ENCODE measurements at regions not wholly inside any gene's neighbourhood (a gene's known extent, or its start where the extent isn't known, plus 50 kb on each side); places are given as distances from the start of the nearest gene placed in this dataset.

GRCh38 chr7:15829691-15830090 is 143.2 kb upstream of the MEOX2 start:
- TF ChIP-seq CTCF (conservative IDR thresholded peaks at IDR 0.05 in 1 of 2, IDR thresholded peaks at IDR 0.05 in 1 of 2; ENCODE audit: low read depth in 1 of 2, low read length in 2 of 2) (no peak), EZH2 (IDR thresholded peaks at IDR 0.05; ENCODE audit: low read length, missing control alignments) (no peak)
- peak in 1 of 2 donors; percentile 63 for DNase-seq (ENCODE audit: low read depth in 2 of 2)

DNA sequence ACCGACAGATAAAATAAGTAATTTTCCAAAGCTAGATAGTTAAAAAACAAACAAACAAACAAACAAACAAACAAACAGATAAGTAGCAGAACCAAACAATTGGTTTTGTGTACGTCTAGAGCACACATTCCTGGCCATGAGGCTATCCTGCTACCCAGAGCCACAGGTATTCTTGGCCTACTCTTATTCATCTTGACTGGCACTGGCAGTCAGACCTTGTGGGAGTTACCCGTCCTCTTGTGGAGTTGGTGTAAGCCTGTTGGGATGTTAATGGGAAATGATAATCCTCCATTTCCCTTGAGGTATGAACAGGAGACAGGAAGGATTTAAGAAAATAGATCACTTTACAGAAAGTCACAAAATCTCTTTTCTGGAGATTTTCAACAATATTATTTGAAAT is 142.4 kb upstream of the MEOX2 start:
- H3K36me3 ChIP-seq (ENCODE audit: control insufficient read depth, insufficient read depth, low read length), result no peaks in the 10 kb centered on the region
- TF ChIP-seq CTCF (conservative IDR thresholded peaks at IDR 0.05 in 1 of 2, IDR thresholded peaks at IDR 0.05 in 1 of 2; ENCODE audit: low read depth in 1 of 2, low read length in 2 of 2), result no peak
- TF ChIP-seq EZH2 (IDR thresholded peaks at IDR 0.05; ENCODE audit: low read length, missing control alignments), result no peak
- H3K4me3 ChIP-seq (replicated peaks in 1 of 4; ENCODE audit: control extremely low read depth in 1 of 4, insufficient read depth in 1 of 4, low read depth in 3 of 4, low read length in 4 of 4), result no peak overlapping the region
- H3K4me2 ChIP-seq (ENCODE audit: extremely low read depth, insufficient read depth, low read length), result no peak overlapping the region
- H3K27ac ChIP-seq (ENCODE audit: insufficient read depth, low read length), result no peak overlapping the region
- no peak overlapping the region for H2AFZ ChIP-seq (ENCODE audit: low read length)
- DNase-seq (ENCODE audit: low read depth in 2 of 2), result no peak
- no peaks in the 10 kb centered on the region for H3K27me3 ChIP-seq (ENCODE audit: control insufficient read depth, insufficient read depth, low read length)
- no peaks in the 10 kb centered on the region for H3K79me2 ChIP-seq (ENCODE audit: control insufficient read depth, insufficient read depth, low read length)
- no peaks in the 10 kb centered on the region for H3K4me1 ChIP-seq (ENCODE audit: control insufficient read depth, extremely low read depth, insufficient read depth, low read length)
- H4K20me1 ChIP-seq (ENCODE audit: control insufficient read depth, extremely low read depth, insufficient read depth, low read length), result no peaks in the 10 kb centered on the region
- H3K9ac ChIP-seq (ENCODE audit: insufficient read depth, low read length), result no peak overlapping the region
- H3K9me3 ChIP-seq (ENCODE audit: control insufficient read depth, insufficient read depth, low read depth, low read length), result no peaks in the 10 kb centered on the region

More at GRCh38 chr7:15829691-15830090, 143.2 kb upstream of the MEOX2 start:
- Histone ChIP-seq H2AFZ (ENCODE audit: low read length) (peak overlapping the region; percentile 28), H4K20me1 (ENCODE audit: control insufficient read depth, extremely low read depth, insufficient read depth, low read length) (no peaks in the 10 kb centered on the region), H3K27me3 (ENCODE audit: control insufficient read depth, insufficient read depth, low read length) (no peaks in the 10 kb centered on the region), H3K4me3 (replicated peaks in 1 of 4; ENCODE audit: control extremely low read depth in 1 of 4, insufficient read depth in 1 of 4, low read depth in 3 of 4, low read length in 4 of 4) (no peak overlapping the region), H3K27ac (ENCODE audit: insufficient read depth, low read length) (no peak overlapping the region), H3K4me1 (ENCODE audit: control insufficient read depth, extremely low read depth, insufficient read depth, low read length) (no peaks in the 10 kb centered on the region), H3K9me3 (ENCODE audit: control insufficient read depth, insufficient read depth, low read depth, low read length) (no peaks in the 10 kb centered on the region), H3K9ac (ENCODE audit: insufficient read depth, low read length) (no peak overlapping the region), H3K79me2 (ENCODE audit: control insufficient read depth, insufficient read depth, low read length) (no peaks in the 10 kb centered on the region), H3K4me2 (ENCODE audit: extremely low read depth, insufficient read depth, low read length) (no peak overlapping the region), H3K36me3 (ENCODE audit: control insufficient read depth, insufficient read depth, low read length) (no peaks in the 10 kb centered on the region)

- Histone ChIP-seq H4K20me1 (ENCODE audit: control insufficient read depth, extremely low read depth, insufficient read depth, low read length) (no peaks in the 10 kb centered on the region), H2AFZ (ENCODE audit: low read length) (no peak overlapping the region), H3K27me3 (ENCODE audit: control insufficient read depth, insufficient read depth, low read length) (no peaks in the 10 kb centered on the region), H3K79me2 (ENCODE audit: control insufficient read depth, insufficient read depth, low read length) (no peaks in the 10 kb centered on the region), H3K4me2 (ENCODE audit: extremely low read depth, insufficient read depth, low read length) (no peak overlapping the region), H3K4me1 (ENCODE audit: control insufficient read depth, extremely low read depth, insufficient read depth, low read length) (no peaks in the 10 kb centered on the region), H3K9ac (ENCODE audit: insufficient read depth, low read length) (no peak overlapping the region), H3K4me3 (replicated peaks in 1 of 4; ENCODE audit: control extremely low read depth in 1 of 4, insufficient read depth in 1 of 4, low read depth in 3 of 4, low read length in 4 of 4) (no peak overlapping the region), H3K36me3 (ENCODE audit: control insufficient read depth, insufficient read depth, low read length) (no peaks in the 10 kb centered on the region), H3K27ac (ENCODE audit: insufficient read depth, low read length) (no peak overlapping the region), H3K9me3 (ENCODE audit: control insufficient read depth, insufficient read depth, low read depth, low read length) (no peaks in the 10 kb centered on the region)
- DNase-seq (ENCODE audit: low read depth in 2 of 2), result peak in 1 of 2 donors; percentile 65
- TF ChIP-seq CTCF (conservative IDR thresholded peaks at IDR 0.05 in 1 of 2, IDR thresholded peaks at IDR 0.05 in 1 of 2; ENCODE audit: low read depth in 1 of 2, low read length in 2 of 2) (no peak), EZH2 (IDR thresholded peaks at IDR 0.05; ENCODE audit: low read length, missing control alignments) (no peak)
Measured at GRCh38 chr7:15821484-15822427, 135.3 kb upstream of the MEOX2 start.
